Dermis blood vessel endothelial cell (primary cell): ENCODE measurements at regions not wholly inside any gene's neighbourhood (a gene's known extent, or its start where the extent isn't known, plus 50 kb on each side); places are given as distances from the start of the nearest gene placed in this dataset.
"Not testable (repeated sequence)": the region's sequence is repeated elsewhere in the genome, so short reads cannot be mapped to it uniquely, and the experiment has no call there.

Experiments used
- DNase-seq: peaks from one replicate; pipeline ENCODE4 v3.0.0; 2010

DNA sequence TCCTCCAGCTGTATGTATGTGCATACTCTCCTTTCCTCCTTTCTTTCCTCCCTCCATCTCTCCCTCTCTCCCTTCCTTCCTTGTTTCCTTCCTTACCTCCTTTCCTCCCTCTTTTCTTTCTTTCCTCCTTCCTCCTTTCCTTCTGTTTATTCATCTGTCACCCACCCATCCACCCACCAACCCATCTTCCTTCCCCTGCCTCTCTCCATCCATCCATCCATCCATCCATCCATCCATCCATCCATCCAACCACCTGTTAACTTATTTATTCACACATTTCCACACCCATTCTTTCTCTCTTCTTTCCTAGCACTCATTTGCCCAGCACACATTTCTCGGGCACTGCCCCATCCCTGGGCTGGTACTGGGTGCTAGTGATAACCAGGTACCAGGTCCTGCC, 443.9 kb downstream of the MIAT start:
- DNase-seq: no peak

- no peak for DNase-seq
Observed at GRCh38 chr22:27104449-27104848, 447.1 kb downstream of the MIAT start.

- peak; percentile 73 for DNase-seq
Observed at GRCh38 chr22:27105142-27106025, 448.0 kb downstream of the MIAT start.

GRCh38 chr22:27106985-27107384, 449.6 kb downstream of the MIAT start:
- DNase-seq: no peak

- DNase-seq: no peak
Observed at GRCh38 chr22:27107386-27107785, 450.0 kb downstream of the MIAT start.

- peak; percentile 92 for DNase-seq
Observed at GRCh38 chr22:27107824-27108223, 450.4 kb downstream of the MIAT start.

DNA sequence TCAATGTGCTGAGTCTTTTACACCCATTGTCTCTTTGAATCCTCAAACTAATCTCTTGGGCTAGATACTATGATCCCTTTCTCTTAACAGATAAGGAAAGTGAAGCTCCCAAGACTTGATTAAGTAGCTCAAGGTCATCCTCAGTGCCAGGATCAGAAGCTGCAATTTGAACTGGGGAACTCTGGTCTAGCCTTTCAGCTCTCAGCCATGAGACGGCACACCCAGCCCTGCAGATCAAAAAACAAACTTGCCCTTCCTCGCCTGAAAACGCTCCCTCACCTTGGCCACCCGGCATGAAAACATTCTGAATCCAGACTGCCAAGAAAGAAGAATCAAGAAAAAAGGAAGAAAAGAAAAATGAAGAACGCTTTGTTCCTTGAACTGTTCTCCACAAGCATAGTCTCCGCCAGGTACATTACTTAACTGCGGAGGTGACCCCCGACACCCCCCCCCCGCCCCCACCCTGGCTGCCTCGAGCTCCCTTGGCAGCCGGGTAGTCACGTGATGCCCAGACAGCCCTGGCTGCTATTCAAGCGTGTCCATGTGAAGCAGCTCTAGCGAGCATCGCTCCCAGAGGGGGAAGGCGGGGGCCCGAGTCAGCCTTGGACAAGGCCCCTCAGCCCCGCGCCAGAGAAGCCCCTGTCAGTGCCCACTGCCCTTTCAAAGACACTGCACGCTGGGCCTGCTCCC, 451.2 kb downstream of the MIAT start:
- no peak for DNase-seq

GRCh38 chr22:27109406-27109805, 452.0 kb downstream of the MIAT start:
- DNase-seq: not testable (repeated sequence)

GRCh38 chr22:27110665-27111451, 453.5 kb downstream of the MIAT start:
- peak; percentile 69 for DNase-seq

GRCh38 chr22:27111796-27112672, 454.6 kb downstream of the MIAT start:
- no peak for DNase-seq

DNA sequence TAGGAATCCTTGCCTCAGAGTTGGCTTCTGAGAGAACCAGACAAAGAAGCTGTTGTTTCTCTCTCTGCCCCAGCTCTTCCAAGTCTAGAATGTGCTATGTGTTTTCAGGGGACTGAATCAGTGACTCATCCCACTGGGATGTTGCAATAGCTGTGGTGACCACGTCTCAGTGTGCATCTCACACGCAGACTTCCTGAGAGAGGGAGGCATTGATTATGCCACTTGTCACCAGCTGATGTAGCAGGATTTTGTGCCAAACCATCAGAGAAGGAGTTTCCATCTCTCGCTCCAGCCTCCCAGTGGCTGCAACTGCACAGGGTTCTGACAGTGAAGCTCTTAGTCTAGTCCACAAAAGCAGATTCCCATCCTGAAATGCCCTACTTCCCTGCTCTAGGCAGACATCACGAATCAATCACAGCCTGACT, 455.8 kb downstream of the MIAT start:
- DNase-seq: peak; percentile 85

DNA sequence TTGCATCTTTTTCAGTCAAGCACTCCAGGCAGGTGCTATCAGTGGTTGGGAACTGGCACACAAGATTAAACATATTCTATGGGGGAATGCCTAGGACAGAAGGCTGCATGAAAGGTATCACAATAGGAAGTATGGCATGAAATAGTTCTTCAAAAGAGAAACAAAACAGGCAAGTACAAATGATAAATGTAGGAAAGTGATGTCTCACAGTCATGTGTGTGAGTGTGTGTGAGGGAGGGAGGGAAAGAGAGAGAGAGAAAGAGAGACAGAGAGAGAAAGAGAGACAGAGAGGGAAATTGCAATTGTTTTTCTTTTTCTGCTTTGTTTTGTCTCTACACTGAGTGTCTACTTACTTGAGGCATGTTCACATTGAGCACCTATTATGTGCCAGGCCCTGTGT, 456.3 kb downstream of the MIAT start:
- DNase-seq: no peak

- no peak for DNase-seq
Observed at GRCh38 chr22:27114186-27114585, 456.8 kb downstream of the MIAT start.

GRCh38 chr22:27115410-27115809, 458.0 kb downstream of the MIAT start:
- no peak for DNase-seq

- DNase-seq: peak; percentile 87
Observed at GRCh38 chr22:27115816-27116256, 458.4 kb downstream of the MIAT start.

DNA sequence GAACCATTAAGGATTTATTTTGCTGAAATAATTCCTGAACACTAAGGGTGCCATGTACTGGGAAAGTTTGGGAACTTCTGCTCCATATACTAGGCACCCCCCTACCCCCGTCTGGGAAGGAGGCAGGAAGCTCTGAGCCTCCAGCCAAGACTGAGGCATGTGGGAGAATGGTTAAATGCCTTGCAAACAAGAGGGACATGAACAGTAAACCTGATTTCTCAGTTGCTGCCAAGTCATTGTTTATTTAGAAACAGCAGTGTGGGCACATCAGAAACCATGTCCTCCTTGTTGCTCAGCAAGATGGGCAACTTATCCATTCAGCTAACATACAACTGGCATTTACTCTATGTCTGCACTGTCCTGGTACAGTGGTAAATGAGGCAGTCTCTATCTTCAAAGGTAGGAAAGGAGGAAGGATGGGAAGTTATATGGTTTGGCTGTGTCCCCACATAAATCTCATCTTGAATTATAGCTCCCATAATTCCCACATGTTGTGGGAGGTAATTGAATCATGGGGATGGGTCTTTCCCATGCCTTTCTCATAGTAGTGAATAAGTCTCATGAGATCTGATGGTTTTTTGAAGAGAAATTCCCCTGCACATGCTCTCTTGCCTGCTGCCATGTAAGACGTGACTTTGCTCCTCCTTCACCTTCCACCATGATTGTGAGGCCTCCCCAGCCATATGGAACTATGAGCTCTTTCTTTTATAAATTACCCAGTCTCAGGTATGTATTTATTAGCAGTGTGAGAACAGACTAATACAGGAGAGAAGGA, 459.1 kb downstream of the MIAT start:
- peak; percentile 63 for DNase-seq

DNA sequence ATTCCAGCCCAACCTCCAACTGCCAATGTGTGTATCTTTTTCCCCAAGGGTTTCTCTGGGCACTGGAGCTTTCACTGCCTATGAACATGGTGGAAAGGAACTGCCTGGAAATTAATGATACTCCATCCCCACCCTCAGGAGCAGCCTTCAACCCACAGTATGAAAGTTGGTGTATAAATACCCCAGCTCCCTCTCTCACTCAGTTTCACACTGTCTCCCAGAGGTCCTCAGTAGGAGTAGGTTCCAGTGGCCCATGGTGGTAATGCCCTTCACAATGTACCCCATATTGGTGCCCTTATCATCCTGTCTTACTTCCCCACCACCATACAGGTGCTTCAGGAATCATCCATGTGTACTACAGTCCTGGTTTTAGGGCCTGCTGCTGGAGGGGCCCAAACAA, 462.6 kb downstream of the MIAT start:
- no peak for DNase-seq

- DNase-seq: no peak
Observed at GRCh38 chr22:27122574-27122973, 465.2 kb downstream of the MIAT start.

- no peak for DNase-seq
Observed at GRCh38 chr22:27123880-27124279, 466.5 kb downstream of the MIAT start.

- DNase-seq: no peak
Observed at GRCh38 chr22:27124351-27124966, 467.1 kb downstream of the MIAT start.

- no peak for DNase-seq
Observed at GRCh38 chr22:27125539-27125938, 468.2 kb downstream of the MIAT start.
